ENCODE measurements at regions not wholly inside any gene's neighbourhood (a gene's known extent, or its start where the extent isn't known, plus 50 kb on each side); places are given as distances from the start of the nearest gene placed in this dataset.
A peak's percentile ranks its signal among the peaks of the same experiment; 100 is the strongest.

DNA sequence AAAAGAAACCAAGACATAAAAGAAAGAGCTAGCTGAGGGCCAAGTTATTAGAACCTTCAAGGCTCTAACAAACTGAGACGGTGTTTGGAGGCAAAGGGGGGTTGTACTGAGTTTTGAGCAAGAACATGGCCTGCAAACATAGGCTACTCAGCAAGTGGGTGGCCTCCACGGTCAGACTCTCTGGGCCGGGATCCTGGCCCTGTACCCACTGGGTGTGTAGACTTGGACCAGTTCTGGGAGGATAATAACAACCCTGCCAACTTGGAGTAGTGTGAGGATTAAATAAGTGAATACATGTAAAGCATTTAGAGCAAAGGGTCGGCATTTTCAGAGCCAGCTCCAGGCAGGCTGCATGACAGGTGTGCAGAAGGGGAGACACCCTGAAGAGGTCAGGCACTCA is 56.1 kb upstream of the TNFRSF19 start:
- no peak for DNase-seq (ENCODE audit: low read depth)
- H3K4me3 ChIP-seq (replicated peaks; ENCODE audit: low read depth, low read length), result no peak overlapping the region
- TF ChIP-seq, protein P1, sequence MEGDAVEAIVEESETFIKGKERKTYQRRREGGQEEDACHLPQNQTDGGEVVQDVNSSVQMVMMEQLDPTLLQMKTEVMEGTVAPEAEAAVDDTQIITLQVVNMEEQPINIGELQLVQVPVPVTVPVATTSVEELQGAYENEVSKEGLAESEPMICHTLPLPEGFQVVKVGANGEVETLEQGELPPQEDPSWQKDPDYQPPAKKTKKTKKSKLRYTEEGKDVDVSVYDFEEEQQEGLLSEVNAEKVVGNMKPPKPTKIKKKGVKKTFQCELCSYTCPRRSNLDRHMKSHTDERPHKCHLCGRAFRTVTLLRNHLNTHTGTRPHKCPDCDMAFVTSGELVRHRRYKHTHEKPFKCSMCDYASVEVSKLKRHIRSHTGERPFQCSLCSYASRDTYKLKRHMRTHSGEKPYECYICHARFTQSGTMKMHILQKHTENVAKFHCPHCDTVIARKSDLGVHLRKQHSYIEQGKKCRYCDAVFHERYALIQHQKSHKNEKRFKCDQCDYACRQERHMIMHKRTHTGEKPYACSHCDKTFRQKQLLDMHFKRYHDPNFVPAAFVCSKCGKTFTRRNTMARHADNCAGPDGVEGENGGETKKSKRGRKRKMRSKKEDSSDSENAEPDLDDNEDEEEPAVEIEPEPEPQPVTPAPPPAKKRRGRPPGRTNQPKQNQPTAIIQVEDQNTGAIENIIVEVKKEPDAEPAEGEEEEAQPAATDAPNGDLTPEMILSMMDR (IDR thresholded peaks at IDR 0.05; ENCODE audit: low read length, missing control alignments), result no peak

DNA sequence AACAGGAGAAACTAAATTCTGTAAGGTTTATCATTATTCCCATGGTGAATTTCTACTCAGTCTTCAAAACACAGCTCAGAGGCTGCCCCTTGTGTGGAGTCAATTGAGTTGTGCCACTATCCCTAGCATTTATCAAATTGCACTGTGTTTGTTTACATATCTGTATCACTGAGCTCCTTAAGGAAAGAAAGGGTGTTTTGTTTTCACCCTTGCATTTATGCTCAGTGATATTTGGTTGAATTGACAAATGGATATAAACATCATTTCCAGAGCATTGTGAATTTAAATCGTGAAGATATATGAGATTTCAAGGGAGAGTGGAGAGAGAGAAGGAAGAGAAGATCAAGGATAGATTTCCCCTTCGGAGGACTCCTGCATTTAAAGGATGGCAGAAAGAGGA is 55.1 kb upstream of the TNFRSF19 start:
- H3K4me3 ChIP-seq (replicated peaks; ENCODE audit: low read depth, low read length), result no peak overlapping the region
- no peak for DNase-seq (ENCODE audit: low read depth)
- TF ChIP-seq, protein P1 (IDR thresholded peaks at IDR 0.05; ENCODE audit: low read length, missing control alignments), result no peak

DNA sequence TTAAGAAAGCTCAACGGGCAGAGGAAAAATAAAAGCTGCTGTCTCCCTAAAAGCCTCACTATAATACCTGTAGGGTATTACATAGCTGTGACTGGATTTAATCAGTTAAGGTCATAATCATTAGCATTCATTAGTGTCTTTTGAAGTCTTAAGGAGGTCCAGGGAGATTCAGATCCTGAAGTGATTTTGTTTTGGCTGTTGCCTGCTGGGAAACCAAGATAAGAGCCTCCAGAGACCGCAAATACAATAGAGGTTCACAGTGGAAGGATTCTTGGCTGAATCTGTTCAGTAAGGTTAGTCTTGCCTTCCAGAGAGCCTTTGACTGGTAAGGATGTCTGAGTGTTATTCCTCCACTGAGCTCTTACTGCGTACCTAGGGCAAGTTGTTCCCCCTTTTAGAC is 54.0 kb upstream of the TNFRSF19 start:
- TF ChIP-seq, protein P1 (IDR thresholded peaks at IDR 0.05; ENCODE audit: low read length, missing control alignments), result no peak
- H3K4me3 ChIP-seq (replicated peaks; ENCODE audit: low read depth, low read length), result no peak overlapping the region
- peak; percentile 39 for DNase-seq (ENCODE audit: low read depth)

DNA sequence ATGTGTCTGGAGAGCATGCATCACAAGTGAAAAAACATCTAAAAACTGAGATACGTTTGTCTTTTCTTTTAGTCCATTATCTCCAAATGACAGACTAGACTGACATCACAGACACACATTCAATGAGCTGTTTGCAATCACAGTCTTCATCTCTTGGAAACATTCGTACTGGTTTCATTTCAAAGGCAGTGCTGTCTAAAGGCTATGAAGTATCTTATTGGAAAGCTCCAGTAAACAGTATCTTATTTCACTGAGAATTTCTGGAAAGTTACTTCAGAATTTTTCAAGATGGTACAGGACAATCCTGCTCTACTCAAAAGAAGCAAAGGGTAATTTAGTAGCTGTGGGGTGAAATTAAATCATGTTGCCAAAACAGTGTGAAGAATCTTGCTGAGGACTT is 53.5 kb upstream of the TNFRSF19 start:
- TF ChIP-seq, protein P1 (IDR thresholded peaks at IDR 0.05; ENCODE audit: low read length, missing control alignments), result no peak
- DNase-seq (ENCODE audit: low read depth), result no peak
- H3K4me3 ChIP-seq (replicated peaks; ENCODE audit: low read depth, low read length), result no peak overlapping the region

DNA sequence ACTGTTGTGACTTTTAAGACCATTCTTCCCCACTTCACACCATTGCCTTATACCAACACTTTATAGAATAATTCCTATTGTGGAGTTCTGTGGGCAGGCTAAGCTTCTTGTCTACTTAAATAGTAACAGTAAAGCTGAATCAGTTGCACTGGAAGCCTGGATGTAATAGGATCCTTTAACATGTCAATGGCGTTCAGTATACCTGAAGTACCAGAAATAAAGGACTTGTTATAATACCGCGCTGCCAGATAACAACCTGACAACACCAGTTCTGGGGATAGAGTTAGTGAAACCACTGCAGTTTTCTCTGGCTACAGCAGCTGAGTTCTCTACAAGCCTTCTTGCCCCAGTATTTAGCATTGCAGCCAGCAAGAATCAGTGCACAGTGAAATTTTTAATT is 52.0 kb upstream of the TNFRSF19 start:
- DNase-seq (ENCODE audit: low read depth), result no peak
- TF ChIP-seq, protein P1 (IDR thresholded peaks at IDR 0.05; ENCODE audit: low read length, missing control alignments), result no peak
- no peak overlapping the region for H3K4me3 ChIP-seq (replicated peaks; ENCODE audit: low read depth, low read length)

All from fibroblast of pulmonary artery (primary cell).